SW480 (cell line): ENCODE measurements at regions not wholly inside any gene's neighbourhood (a gene's known extent, or its start where the extent isn't known, plus 50 kb on each side); places are given as distances from the start of the nearest gene placed in this dataset.
"Not testable (repeated sequence)": the region's sequence is repeated elsewhere in the genome, so short reads cannot be mapped to it uniquely, and the experiment has no call there.

Source experiments
- DNase-seq: peaks from one replicate; pipeline ENCODE4 v3.0.0-alpha.2; 2016; ENCODE audit warnings: low spot score

GRCh38 chr2:242004223-242004901 is 134.8 kb downstream of the RTP5 start:
- DNase-seq: no peak

- DNase-seq: no peak
These were observed 135.3 kb downstream of the RTP5 start for GRCh38 chr2:242004902-242005230.

- DNase-seq: not testable (repeated sequence)
These were observed 136.6 kb downstream of the RTP5 start for GRCh38 chr2:242006091-242006634.

- not testable (repeated sequence) for DNase-seq
These were observed 139.4 kb downstream of the RTP5 start for GRCh38 chr2:242008908-242009307.

GRCh38 chr2:242009846-242010245 is 140.3 kb downstream of the RTP5 start:
- DNase-seq: not testable (repeated sequence)

GRCh38 chr2:242010252-242011166 is 141.0 kb downstream of the RTP5 start:
- peak; percentile 14 for DNase-seq

- DNase-seq: peak; percentile 7
These were observed 141.6 kb downstream of the RTP5 start for GRCh38 chr2:242011167-242011513.

GRCh38 chr2:242011516-242011915 is 142.0 kb downstream of the RTP5 start:
- peak; percentile 13 for DNase-seq

GRCh38 chr2:242011991-242012764 is 142.6 kb downstream of the RTP5 start:
- no peak for DNase-seq

GRCh38 chr2:242012956-242013764 is 143.6 kb downstream of the RTP5 start:
- no peak for DNase-seq

- no peak for DNase-seq
These were observed 144.2 kb downstream of the RTP5 start for GRCh38 chr2:242013771-242014170.

GRCh38 chr2:242015108-242016065 is 145.9 kb downstream of the RTP5 start:
- no peak for DNase-seq

- DNase-seq: no peak
These were observed 147.6 kb downstream of the RTP5 start for GRCh38 chr2:242017086-242017485.

- not testable (repeated sequence) for DNase-seq
These were observed 148.9 kb downstream of the RTP5 start for GRCh38 chr2:242018416-242018815.

- no peak for DNase-seq
These were observed 149.8 kb downstream of the RTP5 start for GRCh38 chr2:242019344-242019743.

GRCh38 chr2:242020196-242021004 is 150.9 kb downstream of the RTP5 start:
- DNase-seq: no peak

GRCh38 chr2:242022550-242023290 is 153.2 kb downstream of the RTP5 start:
- no peak for DNase-seq

GRCh38 chr2:242024751-242025355 is 155.3 kb downstream of the RTP5 start:
- no peak for DNase-seq
